Hepatocyte (in vitro differentiated cells): ENCODE measurements at regions not wholly inside any gene's neighbourhood (a gene's known extent, or its start where the extent isn't known, plus 50 kb on each side); places are given as distances from the start of the nearest gene placed in this dataset.

Experiments used
- CTCF ChIP-seq: fragments of 200-600 bp; sonication (generic); IDR thresholded peaks from 2 replicates; pipeline ENCODE4 v1.5.1; 2016; ENCODE audit warnings: antibody characterized with exemption, mild to moderate bottlenecking; ENCODE audit not compliant: poor library complexity
- EZH2 ChIP-seq: fragments of 200-600 bp; sonication (generic); IDR thresholded peaks from 2 replicates; pipeline ENCODE4 v1.6.1; 2016; ENCODE audit warnings: antibody characterized with exemption, mild to moderate bottlenecking, borderline replicate concordance

GRCh38 chr6:8904754-8905153, 469.4 kb upstream of the SLC35B3 start:
- TF ChIP-seq CTCF = no peak
- TF ChIP-seq EZH2 = no peak
